Osteoblast (primary cell): ENCODE measurements at regions not wholly inside any gene's neighbourhood (a gene's known extent, or its start where the extent isn't known, plus 50 kb on each side); places are given as distances from the start of the nearest gene placed in this dataset.

ENCODE experiments used
- DNase-seq: peaks from one replicate; pipeline ENCODE4 v3.0.0; 2011; ENCODE audit warnings: low spot score, mixed read lengths; ENCODE audit not compliant: insufficient read length; ENCODE audit errors: missing footprints
- H2AFZ ChIP-seq: 2 replicates; pipeline ENCODE4 v1.6.0; 2011; ENCODE audit warnings: mild to moderate bottlenecking, low read length
- H3K27ac ChIP-seq: 2 replicates; pipeline ENCODE4 v1.5.1; 2011; ENCODE audit warnings: mild to moderate bottlenecking, low read depth, low read length, moderate library complexity
- H3K27me3 ChIP-seq: 2 replicates; pipeline ENCODE4 v1.6.0; 2012; ENCODE audit warnings: mild to moderate bottlenecking, control low read depth, inconsistent platforms, low read length, moderate library complexity; ENCODE audit not compliant: insufficient read depth
- H3K36me3 ChIP-seq: 2 replicates; pipeline ENCODE4 v1.5.1; 2011; ENCODE audit warnings: mild to moderate bottlenecking, low read length, control low read depth, moderate library complexity; ENCODE audit not compliant: insufficient read depth
- H3K4me1 ChIP-seq: 2 replicates; pipeline ENCODE4 v1.5.1; 2011; ENCODE audit warnings: mild to moderate bottlenecking, low read length, control low read depth, moderate library complexity; ENCODE audit not compliant: insufficient read depth
- H3K4me2 ChIP-seq: 2 replicates; pipeline ENCODE4 v1.6.0; 2011; ENCODE audit warnings: mild to moderate bottlenecking, low read length; ENCODE audit not compliant: insufficient read depth
- H3K4me3 ChIP-seq: fragments of 200-600 bp; sonication (generic); 3 replicates; pipeline ENCODE4 v1.5.1; 2012; ENCODE audit warnings: mild to moderate bottlenecking, low read length, inconsistent platforms; ENCODE audit not compliant: insufficient read depth
- H3K79me2 ChIP-seq: 2 replicates; pipeline ENCODE4 v1.6.0; 2012; ENCODE audit warnings: mild to moderate bottlenecking, low read length, control low read depth, inconsistent platforms; ENCODE audit not compliant: insufficient read depth
- H3K9me3 ChIP-seq: 2 replicates; pipeline ENCODE4 v1.5.1; 2011; ENCODE audit warnings: low read depth, low read length, control low read depth
- H4K20me1 ChIP-seq: 2 replicates; pipeline ENCODE4 v1.6.0; 2012; ENCODE audit warnings: mild to moderate bottlenecking, low read length, control low read depth; ENCODE audit not compliant: insufficient read depth
- CTCF ChIP-seq: IDR thresholded peaks from 2 replicates; pipeline ENCODE4 v1.5.1; 2011; ENCODE audit warnings: mild to moderate bottlenecking, low read depth, low read length, moderate library complexity; ENCODE audit errors: extremely low read depth

DNA sequence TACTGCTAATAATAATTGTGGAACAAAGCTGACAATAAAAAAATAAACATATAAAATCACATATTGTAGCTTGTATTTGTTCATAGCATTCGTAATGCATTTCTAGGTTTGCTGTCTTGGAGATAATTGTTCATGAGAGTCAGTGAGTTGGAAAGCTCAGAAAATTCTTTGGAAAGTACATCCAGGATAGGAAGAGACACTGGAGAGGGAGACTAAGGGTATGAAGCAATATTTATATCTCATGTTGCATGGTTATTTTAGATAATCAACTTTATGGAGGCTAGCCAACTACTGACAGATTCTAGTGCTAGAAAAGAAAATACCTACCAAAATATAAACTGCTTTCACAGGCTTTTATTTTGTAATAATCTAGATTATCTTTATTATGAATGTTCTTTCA is 1095.2 kb downstream of the FSCB start:
- DNase-seq, result no peak
- no peak overlapping the region for H3K27ac ChIP-seq
- H3K36me3 ChIP-seq, result no peaks in the 10 kb centered on the region
- H3K4me2 ChIP-seq, result no peak overlapping the region
- H3K79me2 ChIP-seq, result no peaks in the 10 kb centered on the region
- no peak overlapping the region for H2AFZ ChIP-seq
- H3K9me3 ChIP-seq, result no peaks in the 10 kb centered on the region
- TF ChIP-seq CTCF, result no peak
- H3K27me3 ChIP-seq, result no peaks in the 10 kb centered on the region
- no peak overlapping the region for H3K4me3 ChIP-seq
- no peaks in the 10 kb centered on the region for H3K4me1 ChIP-seq
- no peaks in the 10 kb centered on the region for H4K20me1 ChIP-seq

- H3K4me1 ChIP-seq, result no peaks in the 10 kb centered on the region
- no peak overlapping the region for H3K27ac ChIP-seq
- no peak overlapping the region for H3K4me2 ChIP-seq
- no peak for DNase-seq
- H3K79me2 ChIP-seq, result no peaks in the 10 kb centered on the region
- H3K4me3 ChIP-seq, result no peak overlapping the region
- no peak for TF ChIP-seq CTCF
- H3K9me3 ChIP-seq, result no peaks in the 10 kb centered on the region
- no peaks in the 10 kb centered on the region for H3K27me3 ChIP-seq
- no peak overlapping the region for H2AFZ ChIP-seq
- H4K20me1 ChIP-seq, result no peaks in the 10 kb centered on the region
- no peaks in the 10 kb centered on the region for H3K36me3 ChIP-seq
These were observed 1096.5 kb downstream of the FSCB start for GRCh38 chr14:43410631-43411030.

- H4K20me1 ChIP-seq, result no peaks in the 10 kb centered on the region
- no peak overlapping the region for H2AFZ ChIP-seq
- no peak for DNase-seq
- H3K79me2 ChIP-seq, result no peaks in the 10 kb centered on the region
- H3K4me2 ChIP-seq, result no peak overlapping the region
- no peaks in the 10 kb centered on the region for H3K9me3 ChIP-seq
- H3K36me3 ChIP-seq, result no peaks in the 10 kb centered on the region
- TF ChIP-seq CTCF, result no peak
- no peaks in the 10 kb centered on the region for H3K4me1 ChIP-seq
- no peaks in the 10 kb centered on the region for H3K27me3 ChIP-seq
- H3K4me3 ChIP-seq, result no peak overlapping the region
- H3K27ac ChIP-seq, result no peak overlapping the region
These were observed 1098.6 kb downstream of the FSCB start for GRCh38 chr14:43408472-43408871.

- Histone ChIP-seq H3K4me3 (no peak overlapping the region), H3K9me3 (no peaks in the 10 kb centered on the region), H3K4me2 (no peak overlapping the region), H3K27ac (no peak overlapping the region), H3K36me3 (no peaks in the 10 kb centered on the region), H2AFZ (no peak overlapping the region), H3K79me2 (no peaks in the 10 kb centered on the region), H3K4me1 (no peaks in the 10 kb centered on the region), H4K20me1 (no peaks in the 10 kb centered on the region), H3K27me3 (no peaks in the 10 kb centered on the region)
- TF ChIP-seq CTCF, result no peak
- DNase-seq, result no peak
These were observed 1099.4 kb downstream of the FSCB start for GRCh38 chr14:43407706-43408105.
